Peyer's patch (tissue), 4 donors: ENCODE measurements at regions not wholly inside any gene's neighbourhood (a gene's known extent, or its start where the extent isn't known, plus 50 kb on each side); places are given as distances from the start of the nearest gene placed in this dataset.

Experiments used
- POLR2A ChIP-seq, 2 donors: fragments of 450-650 bp; IDR thresholded peaks; one replicate each; pipeline ENCODE4 v1.5.1; 2017; ENCODE audit warnings: antibody characterized with exemption in 2 of 2, mild to moderate bottlenecking in 2 of 2, moderate library complexity in 2 of 2
- TF ChIP-seq, protein P1 (sequence below), 6 experiments: fragments of 450-650 bp in 4 of 6; fragments of 200-600 bp in 2 of 6; sonication (generic) in 1 of 6; IDR thresholded peaks; one replicate each; pipeline ENCODE4 v1.5.1; 2017 to 2019; ENCODE audit warnings: antibody characterized with exemption in 6 of 6, mild to moderate bottlenecking in 3 of 6, moderate library complexity in 1 of 6

DNA sequence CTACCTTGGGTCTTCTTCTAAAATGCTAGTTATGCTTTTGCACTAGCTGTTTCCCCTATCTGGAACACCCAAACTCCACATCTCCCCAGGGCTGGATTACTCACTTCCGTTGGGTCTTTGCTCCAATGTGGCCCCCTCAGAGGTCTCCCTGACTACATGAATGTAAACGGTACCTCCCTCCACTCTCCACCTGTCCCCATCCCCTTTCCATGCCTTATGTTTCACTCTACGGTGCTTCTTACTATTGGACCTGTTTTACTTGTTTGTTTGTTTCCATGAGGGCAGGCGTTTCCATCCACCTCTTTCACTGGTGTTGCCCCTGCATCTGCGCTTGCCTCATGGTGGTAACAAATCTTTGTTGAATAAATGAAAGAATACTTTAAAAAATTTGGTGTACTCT is 256.4 kb downstream of the SNAPC1 start:
- TF ChIP-seq, protein P1, sequence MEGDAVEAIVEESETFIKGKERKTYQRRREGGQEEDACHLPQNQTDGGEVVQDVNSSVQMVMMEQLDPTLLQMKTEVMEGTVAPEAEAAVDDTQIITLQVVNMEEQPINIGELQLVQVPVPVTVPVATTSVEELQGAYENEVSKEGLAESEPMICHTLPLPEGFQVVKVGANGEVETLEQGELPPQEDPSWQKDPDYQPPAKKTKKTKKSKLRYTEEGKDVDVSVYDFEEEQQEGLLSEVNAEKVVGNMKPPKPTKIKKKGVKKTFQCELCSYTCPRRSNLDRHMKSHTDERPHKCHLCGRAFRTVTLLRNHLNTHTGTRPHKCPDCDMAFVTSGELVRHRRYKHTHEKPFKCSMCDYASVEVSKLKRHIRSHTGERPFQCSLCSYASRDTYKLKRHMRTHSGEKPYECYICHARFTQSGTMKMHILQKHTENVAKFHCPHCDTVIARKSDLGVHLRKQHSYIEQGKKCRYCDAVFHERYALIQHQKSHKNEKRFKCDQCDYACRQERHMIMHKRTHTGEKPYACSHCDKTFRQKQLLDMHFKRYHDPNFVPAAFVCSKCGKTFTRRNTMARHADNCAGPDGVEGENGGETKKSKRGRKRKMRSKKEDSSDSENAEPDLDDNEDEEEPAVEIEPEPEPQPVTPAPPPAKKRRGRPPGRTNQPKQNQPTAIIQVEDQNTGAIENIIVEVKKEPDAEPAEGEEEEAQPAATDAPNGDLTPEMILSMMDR (IDR thresholded peaks at IDR 0.05), result no peak
- no peak for TF ChIP-seq POLR2A (IDR thresholded peaks at IDR 0.05)
